Uterus (tissue), 3 donors: ENCODE measurements at regions not wholly inside any gene's neighbourhood (a gene's known extent, or its start where the extent isn't known, plus 50 kb on each side); places are given as distances from the start of the nearest gene placed in this dataset.

ENCODE experiments used
- DNase-seq, 2 donors: peaks; one replicate each; pipeline ENCODE4 v3.0.0-alpha.2; 2019 to 2020
- H3K27ac ChIP-seq, 2 donors: fragments of 200-600 bp; sonication (generic); 1 replicate in 1 of 2; 2 replicates in 1 of 2; pipeline ENCODE4 v1.5.1; 2016 to 2018
- H3K27me3 ChIP-seq, 2 donors: fragments of 200-600 bp; sonication (generic); one replicate each; pipeline ENCODE4 v1.5.1; 2018 to 2019; ENCODE audit warnings: control low read depth in 1 of 2
- H3K36me3 ChIP-seq, 2 donors: fragments of 200-600 bp; sonication (generic); one replicate each; pipeline ENCODE4 v1.5.1; 2019; ENCODE audit warnings: control low read depth in 1 of 2
- H3K4me1 ChIP-seq, 2 donors: fragments of 200-600 bp; sonication (generic); one replicate each; pipeline ENCODE4 v1.5.1; 2018 to 2019; ENCODE audit warnings: control low read depth in 1 of 2
- H3K4me3 ChIP-seq, 2 donors: fragments of 200-600 bp; sonication (generic); 1 replicate in 1 of 2; 2 replicates in 1 of 2; pipeline ENCODE4 v1.5.1; 2018 to 2019; ENCODE audit warnings: mild to moderate bottlenecking in 1 of 2
- H3K9me3 ChIP-seq, 2 donors: fragments of 200-600 bp; sonication (generic); one replicate each; pipeline ENCODE4 v1.5.1; 2019; ENCODE audit warnings: control low read depth in 1 of 2
- CTCF ChIP-seq, 4 experiments: fragments of 200-600 bp in 2 of 4; fragments of 450-650 bp in 2 of 4; sonication (generic) in 2 of 4; IDR thresholded peaks; one replicate each; pipeline ENCODE4 v1.5.1; 2016 to 2019; ENCODE audit warnings: antibody characterized with exemption in 4 of 4, mild to moderate bottlenecking in 2 of 4, moderate library complexity in 1 of 4
- POLR2A ChIP-seq, 2 donors: fragments of 450-650 bp; IDR thresholded peaks; one replicate each; pipeline ENCODE4 v1.6.1; 2016; ENCODE audit warnings: antibody characterized with exemption in 2 of 2, mild to moderate bottlenecking in 1 of 2, moderate library complexity in 1 of 2
- intact Hi-C: fragments of 100-400 bp; cut with DNase I; formaldehyde crosslinking; loops from one replicate; pipeline ENCODE4 v1.15.1; 2023; ENCODE audit warnings: low total_unique reads
- donor health status: DM: yes; HTN: yes; CAD: no.

- H3K36me3 ChIP-seq, result no peaks in the 10 kb centered on the region
- DNase-seq, result no peak
- no peaks in the 10 kb centered on the region for H3K27me3 ChIP-seq
- no peak overlapping the region for H3K27ac ChIP-seq
- H3K4me1 ChIP-seq, result no peaks in the 10 kb centered on the region
- H3K9me3 ChIP-seq, result no peaks in the 10 kb centered on the region
- intact Hi-C loops, result no loop called here
- TF ChIP-seq CTCF (IDR thresholded peaks at IDR 0.05) (no peak), POLR2A (IDR thresholded peaks at IDR 0.05) (no peak)
- no peak overlapping the region for H3K4me3 ChIP-seq
These were observed 1186.5 kb upstream of the AUTS2 start for GRCh38 chr7:68411742-68412141.

DNA sequence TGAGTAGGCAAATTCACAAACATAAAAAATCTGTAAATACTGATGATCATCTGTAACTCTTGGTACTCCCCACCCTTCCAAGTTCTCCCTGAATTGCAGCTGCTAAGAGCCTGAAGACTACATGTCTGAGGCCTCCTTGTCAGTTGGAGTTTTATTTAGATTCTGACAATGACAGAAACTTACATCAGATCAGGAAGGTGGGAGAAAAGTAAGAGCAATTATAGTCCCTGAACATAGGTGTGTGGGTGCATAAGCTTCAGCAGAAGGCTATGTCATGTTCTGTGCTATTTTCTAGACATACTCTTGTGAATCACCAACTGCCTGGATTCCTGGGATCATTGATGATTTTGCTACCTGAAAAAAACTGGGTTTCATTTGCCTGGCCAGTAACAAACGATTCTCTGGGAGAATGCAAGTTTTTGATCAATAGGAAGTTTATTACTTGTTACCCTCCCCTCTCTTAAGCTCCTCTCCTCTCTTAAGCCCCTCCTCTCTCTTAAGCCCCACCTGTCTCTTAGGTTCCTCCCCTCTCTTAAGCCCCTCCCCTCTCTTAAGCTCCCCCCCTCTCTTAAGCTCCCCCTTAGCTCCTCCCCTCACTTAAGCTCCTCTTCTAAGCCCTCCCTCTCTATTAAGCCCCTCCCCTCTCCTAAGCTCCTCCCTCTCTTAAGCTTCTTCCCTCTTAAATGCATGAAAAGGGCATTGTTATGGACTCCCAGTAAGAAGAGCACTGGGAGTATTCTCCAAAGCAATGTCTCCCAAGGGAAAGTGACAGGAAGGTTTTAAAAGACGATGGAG is 1183.4 kb upstream of the AUTS2 start:
- H3K4me1 ChIP-seq, result no peaks in the 10 kb centered on the region
- TF ChIP-seq CTCF (IDR thresholded peaks at IDR 0.05) (no peak), POLR2A (IDR thresholded peaks at IDR 0.05) (no peak)
- no peaks in the 10 kb centered on the region for H3K9me3 ChIP-seq
- no peak overlapping the region for H3K27ac ChIP-seq
- intact Hi-C loops, result no loop called here
- H3K27me3 ChIP-seq, result no peaks in the 10 kb centered on the region
- DNase-seq, result no peak
- H3K36me3 ChIP-seq, result no peaks in the 10 kb centered on the region
- H3K4me3 ChIP-seq, result no peak overlapping the region

DNA sequence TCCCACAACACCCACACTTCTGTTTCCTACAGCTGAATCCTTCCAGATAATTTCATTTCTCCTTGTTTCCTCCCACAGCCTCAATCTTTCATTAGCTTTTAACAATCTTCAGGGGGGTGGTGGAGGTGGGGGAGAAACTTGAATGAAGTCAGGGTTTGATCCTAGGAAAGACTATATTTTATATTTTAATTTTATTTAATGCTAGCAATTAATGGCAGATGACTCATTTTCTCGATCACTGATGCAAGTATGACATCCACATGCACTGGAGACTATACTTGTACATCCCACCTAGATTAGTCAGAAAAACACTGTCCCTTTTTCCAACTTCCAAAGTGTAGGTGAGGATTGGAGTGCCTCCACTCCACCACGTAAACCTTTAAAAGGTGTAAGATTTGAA is 1181.3 kb upstream of the AUTS2 start:
- Histone ChIP-seq H3K36me3 (no peaks in the 10 kb centered on the region), H3K9me3 (no peaks in the 10 kb centered on the region), H3K27ac (no peak overlapping the region), H3K27me3 (no peaks in the 10 kb centered on the region), H3K4me3 (no peak overlapping the region), H3K4me1 (no peaks in the 10 kb centered on the region)
- intact Hi-C loops, result no loop called here
- DNase-seq, result no peak
- TF ChIP-seq POLR2A (IDR thresholded peaks at IDR 0.05) (no peak), CTCF (IDR thresholded peaks at IDR 0.05) (no peak)

DNA sequence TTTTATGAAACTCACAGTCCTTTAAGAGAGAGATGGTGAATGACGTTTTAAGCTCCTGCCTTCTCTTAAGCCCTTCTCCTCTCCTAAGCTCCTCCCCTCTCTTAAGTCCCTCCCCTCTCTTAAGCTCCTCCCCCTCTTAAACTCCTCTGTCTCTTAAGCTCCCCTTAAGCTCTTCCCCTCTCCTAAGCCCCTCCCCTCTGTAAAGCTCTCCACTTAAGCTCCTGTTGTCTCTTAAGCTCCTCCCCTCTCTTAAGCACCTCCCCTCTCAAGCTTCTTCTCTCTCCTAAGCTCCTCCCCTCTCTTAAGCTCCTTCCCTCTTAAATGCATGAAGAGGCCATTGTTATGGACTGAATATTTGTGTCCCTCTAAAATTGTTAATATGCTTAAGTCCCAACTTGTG is 1180.6 kb upstream of the AUTS2 start:
- intact Hi-C loops, result no loop called here
- no peak for TF ChIP-seq POLR2A (IDR thresholded peaks at IDR 0.05)
- no peak for TF ChIP-seq CTCF (IDR thresholded peaks at IDR 0.05)
- H3K4me1 ChIP-seq, result no peaks in the 10 kb centered on the region
- H3K4me3 ChIP-seq, result no peak overlapping the region
- H3K27ac ChIP-seq, result no peak overlapping the region
- H3K27me3 ChIP-seq, result no peaks in the 10 kb centered on the region
- H3K9me3 ChIP-seq, result no peaks in the 10 kb centered on the region
- no peaks in the 10 kb centered on the region for H3K36me3 ChIP-seq
- no peak for DNase-seq

DNA sequence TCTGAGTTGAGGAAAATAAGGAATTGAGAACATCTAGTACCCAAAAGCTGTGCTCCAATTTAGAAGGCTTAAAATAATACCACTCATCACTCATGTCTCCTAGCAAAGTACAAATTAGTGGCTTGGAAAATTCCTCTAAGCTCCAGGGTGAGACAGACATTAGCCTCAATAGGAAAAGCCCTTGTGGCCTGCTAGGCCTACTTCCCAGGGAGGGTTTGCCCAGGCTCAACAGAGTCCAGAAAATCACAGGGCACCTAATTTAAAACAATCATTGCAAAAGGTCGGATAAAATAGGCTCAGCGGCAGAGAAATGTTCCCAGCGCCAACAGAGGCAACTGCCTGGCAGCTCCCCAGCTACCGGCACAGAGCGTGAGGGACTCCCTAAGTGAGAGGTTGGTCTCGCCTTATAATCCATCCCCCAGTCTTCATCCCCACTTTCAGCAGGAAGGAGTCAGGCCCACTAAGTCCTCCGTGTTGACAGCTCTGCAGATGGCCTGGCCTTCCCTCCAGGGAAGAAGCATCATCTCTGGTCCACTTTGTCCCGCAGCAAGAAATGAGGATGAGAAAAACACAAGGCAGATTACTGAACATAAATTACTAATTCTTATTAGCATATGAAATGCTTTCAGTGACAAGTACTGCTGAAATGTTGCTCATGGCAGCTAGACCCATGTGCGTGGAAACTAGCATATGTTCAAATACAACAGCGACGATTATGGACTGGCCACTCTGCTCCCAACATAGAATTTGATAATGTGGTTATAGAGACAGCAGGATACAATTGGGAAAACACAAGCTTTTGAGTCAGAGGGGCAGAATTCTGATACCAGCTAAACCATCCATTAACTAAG is 1177.7 kb upstream of the AUTS2 start:
- no peaks in the 10 kb centered on the region for H3K9me3 ChIP-seq
- intact Hi-C loops, result no loop called here
- H3K27me3 ChIP-seq, result no peaks in the 10 kb centered on the region
- H3K36me3 ChIP-seq, result no peaks in the 10 kb centered on the region
- H3K27ac ChIP-seq, result no peak overlapping the region
- TF ChIP-seq CTCF (IDR thresholded peaks at IDR 0.05) (no peak), POLR2A (IDR thresholded peaks at IDR 0.05) (no peak)
- no peak for DNase-seq
- no peak overlapping the region for H3K4me3 ChIP-seq
- no peaks in the 10 kb centered on the region for H3K4me1 ChIP-seq
